GM19351 (cell line): ENCODE measurements at regions not wholly inside any gene's neighbourhood (a gene's known extent, or its start where the extent isn't known, plus 50 kb on each side); places are given as distances from the start of the nearest gene placed in this dataset.

Experiments used
- ATAC-seq: cut with Tn5 transposase; IDR thresholded peaks from one replicate; pipeline ENCODE4 v1.9.1; 2021; ENCODE audit warnings: mild to moderate bottlenecking, moderate library complexity; ENCODE audit not compliant: unreplicated experiment

GRCh38 chrX:42530027-42530426 is 247.9 kb downstream of the PPP1R2C start:
- ATAC-seq, result no peak

GRCh38 chrX:42524379-42524778 is 253.6 kb downstream of the PPP1R2C start:
- no peak for ATAC-seq

- no peak for ATAC-seq
These were observed 258.2 kb downstream of the PPP1R2C start for GRCh38 chrX:42519666-42520231.

GRCh38 chrX:42515939-42516338 is 262.0 kb downstream of the PPP1R2C start:
- no peak for ATAC-seq

- no peak for ATAC-seq
These were observed 272.9 kb downstream of the PPP1R2C start for GRCh38 chrX:42505016-42505415.

- ATAC-seq, result no peak
These were observed 278.3 kb downstream of the PPP1R2C start for GRCh38 chrX:42499620-42500019.

- no peak for ATAC-seq
These were observed 280.6 kb downstream of the PPP1R2C start for GRCh38 chrX:42497356-42497755.

GRCh38 chrX:42496239-42496638 is 281.7 kb downstream of the PPP1R2C start:
- ATAC-seq, result no peak

- ATAC-seq, result no peak
These were observed 282.8 kb downstream of the PPP1R2C start for GRCh38 chrX:42495139-42495538.

- ATAC-seq, result no peak
These were observed 286.6 kb downstream of the PPP1R2C start for GRCh38 chrX:42491137-42491907.

GRCh38 chrX:42490111-42490510 is 287.9 kb downstream of the PPP1R2C start:
- no peak for ATAC-seq

GRCh38 chrX:42485601-42486000 is 292.4 kb downstream of the PPP1R2C start:
- no peak for ATAC-seq

- ATAC-seq, result no peak
These were observed 293.7 kb downstream of the PPP1R2C start for GRCh38 chrX:42484233-42484632.

- no peak for ATAC-seq
These were observed 300.6 kb downstream of the PPP1R2C start for GRCh38 chrX:42477396-42477795.

GRCh38 chrX:42472727-42473126 is 305.2 kb downstream of the PPP1R2C start:
- ATAC-seq, result no peak

GRCh38 chrX:42466332-42467046 is 311.5 kb downstream of the PPP1R2C start:
- ATAC-seq, result no peak

- no peak for ATAC-seq
These were observed 312.1 kb downstream of the PPP1R2C start for GRCh38 chrX:42465821-42466220.

GRCh38 chrX:42463706-42464490 is 314.1 kb downstream of the PPP1R2C start:
- ATAC-seq, result no peak

- no peak for ATAC-seq
These were observed 315.0 kb downstream of the PPP1R2C start for GRCh38 chrX:42462917-42463316.

- ATAC-seq, result no peak
These were observed 317.3 kb downstream of the PPP1R2C start for GRCh38 chrX:42460706-42461105.

GRCh38 chrX:42459735-42460134 is 318.2 kb downstream of the PPP1R2C start:
- no peak for ATAC-seq
